GF-D8 (cell line): ENCODE measurements at regions not wholly inside any gene's neighbourhood (a gene's known extent, or its start where the extent isn't known, plus 50 kb on each side); places are given as distances from the start of the nearest gene placed in this dataset.
"Not testable (repeated sequence)": the region's sequence is repeated elsewhere in the genome, so short reads cannot be mapped to it uniquely, and the experiment has no call there.

Experiments used
- DNase-seq: peaks from one replicate; lab custom pipeline; 2025; lab: John Stamatoyannopoulos, UW

- DNase-seq, result no peak
Measured at GRCh38 chr1:104946558-104947210, 1197.0 kb downstream of the AMY1C start.

GRCh38 chr1:104953555-104953954 is 1203.9 kb downstream of the AMY1C start:
- no peak for DNase-seq

- DNase-seq, result no peak
Measured at GRCh38 chr1:104973516-104973915, 1223.8 kb downstream of the AMY1C start.

- no peak for DNase-seq
Measured at GRCh38 chr1:104979651-104980050, 1230.0 kb downstream of the AMY1C start.

GRCh38 chr1:104987210-104987609 is 1237.5 kb downstream of the AMY1C start:
- no peak for DNase-seq

- no peak for DNase-seq
Measured at GRCh38 chr1:104989012-104989411, 1239.3 kb downstream of the AMY1C start.

- DNase-seq, result no peak
Measured at GRCh38 chr1:104991702-104992101, 1242.0 kb downstream of the AMY1C start.

GRCh38 chr1:105000793-105001192 is 1251.1 kb downstream of the AMY1C start:
- DNase-seq, result no peak

- no peak for DNase-seq
Measured at GRCh38 chr1:105004515-105004914, 1254.8 kb downstream of the AMY1C start.

GRCh38 chr1:105005594-105006195 is 1256.0 kb downstream of the AMY1C start:
- no peak for DNase-seq

GRCh38 chr1:105017587-105017986 is 1267.9 kb downstream of the AMY1C start:
- no peak for DNase-seq

- DNase-seq, result no peak
Measured at GRCh38 chr1:105023719-105024118, 1274.0 kb downstream of the AMY1C start.

- DNase-seq, result no peak
Measured at GRCh38 chr1:105027838-105028471, 1278.3 kb downstream of the AMY1C start.

- no peak for DNase-seq
Measured at GRCh38 chr1:105072446-105072845, 1322.7 kb downstream of the AMY1C start.

- no peak for DNase-seq
Measured at GRCh38 chr1:105072850-105073249, 1323.2 kb downstream of the AMY1C start.

- DNase-seq, result no peak
Measured at GRCh38 chr1:105073660-105074059, 1324.0 kb downstream of the AMY1C start.

GRCh38 chr1:105083611-105084010 is 1333.9 kb downstream of the AMY1C start:
- DNase-seq, result no peak

GRCh38 chr1:105087506-105087905 is 1337.8 kb downstream of the AMY1C start:
- DNase-seq, result no peak

- no peak for DNase-seq
Measured at GRCh38 chr1:105088166-105088565, 1338.5 kb downstream of the AMY1C start.

- DNase-seq, result not testable (repeated sequence)
Measured at GRCh38 chr1:105093893-105094292, 1344.2 kb downstream of the AMY1C start.

- no peak for DNase-seq
Measured at GRCh38 chr1:105100102-105100501, 1350.4 kb downstream of the AMY1C start.

GRCh38 chr1:105101261-105101660 is 1351.6 kb downstream of the AMY1C start:
- no peak for DNase-seq

- DNase-seq, result no peak
Measured at GRCh38 chr1:105102371-105102770, 1352.7 kb downstream of the AMY1C start.

GRCh38 chr1:105122041-105122440 is 1372.3 kb downstream of the AMY1C start:
- DNase-seq, result no peak
